H9 (cell line): ENCODE measurements at regions not wholly inside any gene's neighbourhood (a gene's known extent, or its start where the extent isn't known, plus 50 kb on each side); places are given as distances from the start of the nearest gene placed in this dataset.

Source experiments
- DNase-seq: peaks from one replicate; pipeline ENCODE4 v3.0.0-alpha.2; 2017
- H2AFZ ChIP-seq: one replicate; pipeline ENCODE4 v1.6.1; 2013; ENCODE audit warnings: mild to moderate bottlenecking, low read length, control low read depth, moderate library complexity
- H2AK5ac ChIP-seq: 2 replicates; pipeline ENCODE4 v1.6.1; 2013; ENCODE audit warnings: low read length, control low read depth, mixed read lengths; ENCODE audit not compliant: insufficient read length
- H2BK120ac ChIP-seq: one replicate; pipeline ENCODE4 v1.6.1; 2013; ENCODE audit warnings: low read depth, mild to moderate bottlenecking, low read length, control low read depth, inconsistent platforms; ENCODE audit not compliant: poor library complexity, severe bottlenecking
- H2BK12ac ChIP-seq: 2 replicates; pipeline ENCODE4 v1.6.1; 2013; ENCODE audit warnings: low read length, control low read depth, mixed read lengths, low read depth; ENCODE audit not compliant: insufficient read length
- H2BK15ac ChIP-seq: 2 replicates; pipeline ENCODE4 v1.6.1; 2013; ENCODE audit warnings: low read depth, low read length, control low read depth
- H2BK20ac ChIP-seq: one replicate; pipeline ENCODE4 v1.6.1; 2013; ENCODE audit warnings: low read depth, mild to moderate bottlenecking, low read length, control low read depth, inconsistent platforms; ENCODE audit not compliant: poor library complexity, severe bottlenecking
- H2BK5ac ChIP-seq: 2 replicates; pipeline ENCODE4 v1.6.1; 2013; ENCODE audit warnings: low read length, control low read depth, mixed read lengths; ENCODE audit not compliant: insufficient read length
- H3K14ac ChIP-seq: 2 replicates; pipeline ENCODE4 v1.6.1; 2013; ENCODE audit warnings: low read length, control low read depth; ENCODE audit not compliant: insufficient read depth
- H3K18ac ChIP-seq: 2 replicates; pipeline ENCODE4 v1.6.1; 2013; ENCODE audit warnings: low read depth, mild to moderate bottlenecking, mixed read lengths, low read length, control low read depth; ENCODE audit not compliant: insufficient read length
- H3K23ac ChIP-seq: 2 replicates; pipeline ENCODE4 v1.6.1; 2013; ENCODE audit warnings: low read length, control low read depth, mixed read lengths, low read depth; ENCODE audit not compliant: insufficient read length
- H3K23me2 ChIP-seq: 2 replicates; pipeline ENCODE4 v1.6.1; 2013; ENCODE audit warnings: low read depth, mild to moderate bottlenecking, mixed read lengths, low read length, control low read depth; ENCODE audit not compliant: insufficient read length, poor library complexity, severe bottlenecking
- H3K27ac ChIP-seq: 2 replicates; pipeline ENCODE4 v1.5.1; 2013; ENCODE audit warnings: low read length, control low read depth, mixed read lengths, low read depth; ENCODE audit not compliant: insufficient read length
- H3K27me3 ChIP-seq: 2 replicates; pipeline ENCODE4 v1.6.1; 2013; ENCODE audit warnings: low read length, control low read depth, inconsistent platforms; ENCODE audit not compliant: insufficient read depth
- H3K4ac ChIP-seq: 2 replicates; pipeline ENCODE4 v1.6.1; 2013; ENCODE audit warnings: low read depth, mild to moderate bottlenecking, control low read depth, inconsistent platforms, low read length, moderate library complexity
- H3K4me1 ChIP-seq: 2 replicates; pipeline ENCODE4 v1.6.1; 2013; ENCODE audit warnings: low read length, control low read depth, inconsistent platforms; ENCODE audit not compliant: insufficient read depth
- H3K4me2 ChIP-seq: 2 replicates; pipeline ENCODE4 v1.6.1; 2013; ENCODE audit warnings: low read length, control low read depth, mixed read lengths; ENCODE audit not compliant: insufficient read length, insufficient read depth
- H3K56ac ChIP-seq: 2 replicates; pipeline ENCODE4 v1.6.1; 2013; ENCODE audit warnings: low read depth, mild to moderate bottlenecking, mixed read lengths, low read length, control low read depth; ENCODE audit not compliant: insufficient read length
- H3K79me1 ChIP-seq: 2 replicates; pipeline ENCODE4 v1.6.1; 2013; ENCODE audit warnings: low read depth, mild to moderate bottlenecking, moderate library complexity, low read length, control low read depth, inconsistent platforms; ENCODE audit not compliant: insufficient read depth, poor library complexity, severe bottlenecking
- H3K79me2 ChIP-seq: 2 replicates; pipeline ENCODE4 v1.6.1; 2013; ENCODE audit warnings: low read length, control low read depth, inconsistent platforms; ENCODE audit not compliant: insufficient read depth
- H3K9ac ChIP-seq: 2 replicates; pipeline ENCODE4 v1.6.1; 2013; ENCODE audit warnings: low read length, control low read depth, mixed read lengths; ENCODE audit not compliant: insufficient read length; ENCODE audit errors: extremely low read depth
- H3K9me3 ChIP-seq: one replicate; pipeline ENCODE4 v1.6.1; 2013; ENCODE audit warnings: low read depth, low read length, inconsistent platforms; ENCODE audit not compliant: control insufficient read depth
- H3T11ph ChIP-seq: one replicate; pipeline ENCODE4 v1.6.1; 2013; ENCODE audit warnings: mild to moderate bottlenecking, low read length, control low read depth, inconsistent platforms
- H4K20me1 ChIP-seq: one replicate; pipeline ENCODE4 v1.6.1; 2013; ENCODE audit not compliant: control insufficient read depth, insufficient read length, insufficient read depth
- H4K5ac ChIP-seq: 2 replicates; pipeline ENCODE4 v1.6.1; 2013; ENCODE audit warnings: low read depth, mild to moderate bottlenecking, mixed read lengths, low read length, control low read depth; ENCODE audit not compliant: insufficient read length
- H4K8ac ChIP-seq: replicated peaks from 2 replicates; pipeline ENCODE4 v1.6.1; 2013; ENCODE audit warnings: low read length, control low read depth, mixed read lengths, low read depth; ENCODE audit not compliant: insufficient read length
- H4K91ac ChIP-seq: 2 replicates; pipeline ENCODE4 v1.6.1; 2013; ENCODE audit warnings: low read depth, mild to moderate bottlenecking, moderate library complexity, mixed read lengths, low read length, control low read depth; ENCODE audit not compliant: insufficient read length
- H3K27ac Mint-ChIP-seq, 3 experiments: 2 replicates in 2 of 3; 3 replicates in 1 of 3; pipeline ENCODE4 v1.8.0; 2020 to 2021; ENCODE audit warnings: mixed read lengths in 3 of 3, mild to moderate bottlenecking in 1 of 3, moderate library complexity in 1 of 3
- H3K27me3 Mint-ChIP-seq: 2 replicates; pipeline ENCODE4 v1.8.0; 2021; ENCODE audit warnings: low read depth, mild to moderate bottlenecking, moderate library complexity, mixed read lengths
- H3K36me3 Mint-ChIP-seq, 3 experiments: 2 replicates in 2 of 3; 3 replicates in 1 of 3; pipeline ENCODE4 v1.8.0; 2020 to 2021; ENCODE audit warnings: low read depth in 3 of 3, mixed read lengths in 3 of 3; ENCODE audit not compliant: insufficient read depth in 1 of 3
- H3K4me1 Mint-ChIP-seq, 2 experiments: 2 replicates each; pipeline ENCODE4 v1.8.0; 2020; ENCODE audit warnings: mixed read lengths in 2 of 2
- H3K4me3 Mint-ChIP-seq, 2 experiments: 2 replicates in 1 of 2; 3 replicates in 1 of 2; pipeline ENCODE4 v1.8.0; 2020 to 2021; ENCODE audit warnings: mild to moderate bottlenecking in 2 of 2, mixed read lengths in 2 of 2, moderate library complexity in 1 of 2
- H3K9me3 Mint-ChIP-seq, 2 experiments: 2 replicates in 1 of 2; 3 replicates in 1 of 2; pipeline ENCODE4 v1.8.0; 2020; ENCODE audit warnings: mild to moderate bottlenecking in 2 of 2, mixed read lengths in 2 of 2, moderate library complexity in 1 of 2
- WGBS: extraction: QIAGEN DNeasy Blood & Tissue Kit; methylation state at CpG from one replicate; pipeline ENCODE4 v1.1.7; 2013; ENCODE audit warnings: missing lambda C conversion rate, low lambda C conversion rate, mixed read lengths; ENCODE audit not compliant: insufficient read length; ENCODE audit errors: extremely low coverage; 5-methylcytosine and 5-hydroxymethylcytosine counted together
- TF ChIP-seq, protein P1 (sequence below): fragments of 200-600 bp; sonication (generic); conservative IDR thresholded peaks from 3 replicates; pipeline ENCODE4 v1.8.0; 2021; ENCODE audit warnings: antibody characterized with exemption, mild to moderate bottlenecking

DNA sequence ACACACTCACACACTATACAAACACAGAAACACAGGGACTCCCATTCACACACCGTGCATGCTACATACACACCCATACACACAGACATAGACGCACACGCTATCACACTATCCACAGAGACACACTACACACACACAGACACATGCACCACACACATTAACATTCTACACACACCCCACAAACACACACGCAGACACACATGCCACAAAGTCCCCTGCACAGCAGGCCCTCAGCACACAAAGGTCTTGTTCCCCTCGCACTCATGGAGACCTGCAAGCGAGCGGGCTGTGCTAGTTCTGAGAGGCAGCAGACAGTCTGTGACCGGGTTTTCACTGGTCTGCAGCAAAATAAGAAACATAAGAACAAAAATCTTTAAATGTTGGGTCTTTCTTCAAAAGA lies 429.6 kb upstream of the SALL3 start:
- no peak overlapping the region for H2BK5ac ChIP-seq
- H2BK15ac ChIP-seq = no peak overlapping the region
- Mint-ChIP-seq H3K4me3 (no peak overlapping the region), H3K27ac (no peak overlapping the region; a peak in 1 of 7 replicates), H3K4me1 (no peaks in the 10 kb centered on the region), H3K27me3 (peaks cover under 1% of the 10 kb centered on the region; the same call in 1 of the 2 replicates), H3K36me3 (peaks cover 4 to 18% (median 7%) of the 10 kb centered on the region in 3 experiments; a peak in 5 of 7 replicates), H3K9me3 (peaks cover 21 to 22% of the 10 kb centered on the region in 2 experiments)
- H2AK5ac ChIP-seq = no peak overlapping the region
- H4K91ac ChIP-seq = no peak overlapping the region
- H3K4me2 ChIP-seq = no peak overlapping the region
- no peaks in the 10 kb centered on the region for H3K79me2 ChIP-seq
- no peak for DNase-seq
- no peaks in the 10 kb centered on the region for H3K27me3 ChIP-seq
- no peak overlapping the region for H3K23ac ChIP-seq
- H2AFZ ChIP-seq = no peak overlapping the region
- no peak overlapping the region for H3K9ac ChIP-seq
- H3K23me2 ChIP-seq = no peaks in the 10 kb centered on the region
- H2BK120ac ChIP-seq = no peak overlapping the region
- no peaks in the 10 kb centered on the region for H3K9me3 ChIP-seq
- H3K27ac ChIP-seq = no peak overlapping the region
- TF ChIP-seq, protein P1, sequence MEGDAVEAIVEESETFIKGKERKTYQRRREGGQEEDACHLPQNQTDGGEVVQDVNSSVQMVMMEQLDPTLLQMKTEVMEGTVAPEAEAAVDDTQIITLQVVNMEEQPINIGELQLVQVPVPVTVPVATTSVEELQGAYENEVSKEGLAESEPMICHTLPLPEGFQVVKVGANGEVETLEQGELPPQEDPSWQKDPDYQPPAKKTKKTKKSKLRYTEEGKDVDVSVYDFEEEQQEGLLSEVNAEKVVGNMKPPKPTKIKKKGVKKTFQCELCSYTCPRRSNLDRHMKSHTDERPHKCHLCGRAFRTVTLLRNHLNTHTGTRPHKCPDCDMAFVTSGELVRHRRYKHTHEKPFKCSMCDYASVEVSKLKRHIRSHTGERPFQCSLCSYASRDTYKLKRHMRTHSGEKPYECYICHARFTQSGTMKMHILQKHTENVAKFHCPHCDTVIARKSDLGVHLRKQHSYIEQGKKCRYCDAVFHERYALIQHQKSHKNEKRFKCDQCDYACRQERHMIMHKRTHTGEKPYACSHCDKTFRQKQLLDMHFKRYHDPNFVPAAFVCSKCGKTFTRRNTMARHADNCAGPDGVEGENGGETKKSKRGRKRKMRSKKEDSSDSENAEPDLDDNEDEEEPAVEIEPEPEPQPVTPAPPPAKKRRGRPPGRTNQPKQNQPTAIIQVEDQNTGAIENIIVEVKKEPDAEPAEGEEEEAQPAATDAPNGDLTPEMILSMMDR = no peak
- no peak overlapping the region for H2BK12ac ChIP-seq
- H4K5ac ChIP-seq = no peak overlapping the region
- no CpG with 5 or more reads among the region's 8 CpGs for WGBS
- no peak overlapping the region for H3K14ac ChIP-seq
- no peak overlapping the region for H2BK20ac ChIP-seq
- no peaks in the 10 kb centered on the region for H3K79me1 ChIP-seq
- H3K4ac ChIP-seq = no peak overlapping the region
- no peaks in the 10 kb centered on the region for H4K20me1 ChIP-seq
- H3K56ac ChIP-seq = no peak overlapping the region
- H3K18ac ChIP-seq = no peak overlapping the region
- H4K8ac ChIP-seq = no peak overlapping the region
- H3T11ph ChIP-seq = no peak overlapping the region
- no peaks in the 10 kb centered on the region for H3K4me1 ChIP-seq
